ENCODE measurements at regions not wholly inside any gene's neighbourhood (a gene's known extent, or its start where the extent isn't known, plus 50 kb on each side); places are given as distances from the start of the nearest gene placed in this dataset.

DNA sequence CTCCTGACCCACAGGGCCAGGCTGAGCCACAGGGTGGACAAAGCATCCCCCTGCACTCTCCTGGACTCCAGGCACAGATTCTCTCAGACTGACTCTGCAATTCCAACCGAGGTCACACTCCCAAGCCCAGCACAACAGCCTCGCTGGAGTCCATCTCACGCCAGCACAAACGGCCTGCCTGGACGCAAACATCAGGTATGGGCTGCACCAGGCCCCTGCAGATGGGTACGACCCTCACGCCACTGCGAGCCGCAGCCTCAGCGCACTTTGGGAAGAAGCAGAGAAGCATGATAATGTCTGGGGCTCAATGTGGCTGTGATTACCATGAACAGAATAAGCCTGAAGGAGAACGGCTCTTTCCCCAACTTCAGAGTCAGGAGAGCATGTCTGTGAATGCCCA, 66.4 kb upstream of the CFAP46 start:
- TF ChIP-seq NFYB (CRISPR knock-in tag; conservative IDR thresholded peaks at IDR 0.05; ENCODE audit: low read depth) = no peak
- TF ChIP-seq, protein P1, sequence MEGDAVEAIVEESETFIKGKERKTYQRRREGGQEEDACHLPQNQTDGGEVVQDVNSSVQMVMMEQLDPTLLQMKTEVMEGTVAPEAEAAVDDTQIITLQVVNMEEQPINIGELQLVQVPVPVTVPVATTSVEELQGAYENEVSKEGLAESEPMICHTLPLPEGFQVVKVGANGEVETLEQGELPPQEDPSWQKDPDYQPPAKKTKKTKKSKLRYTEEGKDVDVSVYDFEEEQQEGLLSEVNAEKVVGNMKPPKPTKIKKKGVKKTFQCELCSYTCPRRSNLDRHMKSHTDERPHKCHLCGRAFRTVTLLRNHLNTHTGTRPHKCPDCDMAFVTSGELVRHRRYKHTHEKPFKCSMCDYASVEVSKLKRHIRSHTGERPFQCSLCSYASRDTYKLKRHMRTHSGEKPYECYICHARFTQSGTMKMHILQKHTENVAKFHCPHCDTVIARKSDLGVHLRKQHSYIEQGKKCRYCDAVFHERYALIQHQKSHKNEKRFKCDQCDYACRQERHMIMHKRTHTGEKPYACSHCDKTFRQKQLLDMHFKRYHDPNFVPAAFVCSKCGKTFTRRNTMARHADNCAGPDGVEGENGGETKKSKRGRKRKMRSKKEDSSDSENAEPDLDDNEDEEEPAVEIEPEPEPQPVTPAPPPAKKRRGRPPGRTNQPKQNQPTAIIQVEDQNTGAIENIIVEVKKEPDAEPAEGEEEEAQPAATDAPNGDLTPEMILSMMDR (IDR thresholded peaks at IDR 0.05) = no peak
- TF ChIP-seq, protein P2, sequence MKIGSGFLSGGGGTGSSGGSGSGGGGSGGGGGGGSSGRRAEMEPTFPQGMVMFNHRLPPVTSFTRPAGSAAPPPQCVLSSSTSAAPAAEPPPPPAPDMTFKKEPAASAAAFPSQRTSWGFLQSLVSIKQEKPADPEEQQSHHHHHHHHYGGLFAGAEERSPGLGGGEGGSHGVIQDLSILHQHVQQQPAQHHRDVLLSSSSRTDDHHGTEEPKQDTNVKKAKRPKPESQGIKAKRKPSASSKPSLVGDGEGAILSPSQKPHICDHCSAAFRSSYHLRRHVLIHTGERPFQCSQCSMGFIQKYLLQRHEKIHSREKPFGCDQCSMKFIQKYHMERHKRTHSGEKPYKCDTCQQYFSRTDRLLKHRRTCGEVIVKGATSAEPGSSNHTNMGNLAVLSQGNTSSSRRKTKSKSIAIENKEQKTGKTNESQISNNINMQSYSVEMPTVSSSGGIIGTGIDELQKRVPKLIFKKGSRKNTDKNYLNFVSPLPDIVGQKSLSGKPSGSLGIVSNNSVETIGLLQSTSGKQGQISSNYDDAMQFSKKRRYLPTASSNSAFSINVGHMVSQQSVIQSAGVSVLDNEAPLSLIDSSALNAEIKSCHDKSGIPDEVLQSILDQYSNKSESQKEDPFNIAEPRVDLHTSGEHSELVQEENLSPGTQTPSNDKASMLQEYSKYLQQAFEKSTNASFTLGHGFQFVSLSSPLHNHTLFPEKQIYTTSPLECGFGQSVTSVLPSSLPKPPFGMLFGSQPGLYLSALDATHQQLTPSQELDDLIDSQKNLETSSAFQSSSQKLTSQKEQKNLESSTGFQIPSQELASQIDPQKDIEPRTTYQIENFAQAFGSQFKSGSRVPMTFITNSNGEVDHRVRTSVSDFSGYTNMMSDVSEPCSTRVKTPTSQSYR (CRISPR knock-in tag; IDR thresholded peaks at IDR 0.05) = no peak

All from WTC11 (cell line).